Upper lobe of right lung (tissue), 1 donor: ENCODE measurements at regions not wholly inside any gene's neighbourhood (a gene's known extent, or its start where the extent isn't known, plus 50 kb on each side); places are given as distances from the start of the nearest gene placed in this dataset.

Experiments used
- ATAC-seq: fragments of 200-7000 bp; cut with Tn5 transposase; one replicate; pipeline ENCODE4 v1.9.1; 2020; ENCODE audit warnings: mild to moderate bottlenecking, moderate library complexity
- DNase-seq: peaks from one replicate; pipeline ENCODE4 v3.0.0-alpha.2; 2020
- H3K27ac ChIP-seq: fragments of 200-600 bp; one replicate; pipeline ENCODE4 v1.8.0; 2022
- H3K27me3 ChIP-seq: fragments of 200-600 bp; one replicate; pipeline ENCODE4 v1.8.0; 2022; ENCODE audit warnings: mild to moderate bottlenecking
- H3K36me3 ChIP-seq: fragments of 200-600 bp; one replicate; pipeline ENCODE4 v1.8.0; 2022
- H3K4me1 ChIP-seq: fragments of 200-600 bp; one replicate; pipeline ENCODE4 v1.8.0; 2022
- H3K4me3 ChIP-seq: fragments of 200-600 bp; one replicate; pipeline ENCODE4 v1.8.0; 2022; ENCODE audit warnings: mild to moderate bottlenecking
- H3K9me3 ChIP-seq: fragments of 200-600 bp; one replicate; pipeline ENCODE4 v1.8.0; 2022
- intact Hi-C: fragments of 100-400 bp; cut with DNase I; formaldehyde crosslinking; loops from one replicate; pipeline ENCODE4 v1.11.0; 2022
- TF ChIP-seq, protein P1 (sequence below): fragments of 200-600 bp; IDR thresholded peaks from one replicate; pipeline ENCODE4 v1.8.0; 2022; ENCODE audit warnings: antibody characterized with exemption
- donor health status: DM: no; HTN: yes; CAD: no; lungs with severe emphysema.

DNA sequence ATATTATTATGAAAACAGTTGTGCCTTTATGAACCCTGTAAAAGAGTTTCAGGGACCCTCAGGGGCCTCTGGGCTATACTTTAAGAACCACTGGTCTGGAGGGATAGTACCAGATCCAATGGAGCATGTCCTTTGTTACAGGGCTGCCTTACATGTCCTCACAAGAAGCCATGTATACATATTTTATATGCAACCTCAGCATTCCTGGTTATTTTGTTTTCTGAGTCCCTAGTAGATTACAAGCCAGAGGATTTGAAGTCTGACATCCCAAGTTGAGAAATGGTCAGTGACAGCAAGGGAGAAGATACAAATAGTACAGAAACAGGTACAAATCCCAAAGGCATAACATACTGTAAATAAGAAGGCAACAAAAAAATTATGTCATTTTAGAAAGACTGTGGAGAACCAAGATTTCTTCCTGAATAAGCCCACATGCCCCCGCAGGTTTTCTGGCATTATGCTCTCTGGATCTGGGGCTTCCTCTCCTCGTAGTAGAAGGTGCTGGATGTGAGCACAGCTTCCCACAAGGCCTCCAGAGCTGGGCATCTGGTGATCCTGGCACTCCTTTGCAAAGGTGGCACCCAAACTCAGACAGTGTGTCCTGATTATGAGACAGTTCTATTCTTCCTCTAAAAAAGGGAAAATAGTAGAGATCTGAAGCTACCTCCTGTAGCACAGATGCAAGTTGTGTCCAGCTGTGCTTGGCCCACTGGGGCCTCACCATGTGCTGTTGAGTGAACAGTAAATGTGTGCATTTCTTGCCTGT is 114.0 kb downstream of the NR1D2 start:
- Histone ChIP-seq H3K27ac (peak overlapping the region; percentile 75), H3K36me3 (no peaks in the 10 kb centered on the region), H3K9me3 (no peaks in the 10 kb centered on the region), H3K4me1 (peaks cover 10% of the 10 kb centered on the region), H3K4me3 (no peak overlapping the region), H3K27me3 (no peaks in the 10 kb centered on the region)
- TF ChIP-seq, protein P1, sequence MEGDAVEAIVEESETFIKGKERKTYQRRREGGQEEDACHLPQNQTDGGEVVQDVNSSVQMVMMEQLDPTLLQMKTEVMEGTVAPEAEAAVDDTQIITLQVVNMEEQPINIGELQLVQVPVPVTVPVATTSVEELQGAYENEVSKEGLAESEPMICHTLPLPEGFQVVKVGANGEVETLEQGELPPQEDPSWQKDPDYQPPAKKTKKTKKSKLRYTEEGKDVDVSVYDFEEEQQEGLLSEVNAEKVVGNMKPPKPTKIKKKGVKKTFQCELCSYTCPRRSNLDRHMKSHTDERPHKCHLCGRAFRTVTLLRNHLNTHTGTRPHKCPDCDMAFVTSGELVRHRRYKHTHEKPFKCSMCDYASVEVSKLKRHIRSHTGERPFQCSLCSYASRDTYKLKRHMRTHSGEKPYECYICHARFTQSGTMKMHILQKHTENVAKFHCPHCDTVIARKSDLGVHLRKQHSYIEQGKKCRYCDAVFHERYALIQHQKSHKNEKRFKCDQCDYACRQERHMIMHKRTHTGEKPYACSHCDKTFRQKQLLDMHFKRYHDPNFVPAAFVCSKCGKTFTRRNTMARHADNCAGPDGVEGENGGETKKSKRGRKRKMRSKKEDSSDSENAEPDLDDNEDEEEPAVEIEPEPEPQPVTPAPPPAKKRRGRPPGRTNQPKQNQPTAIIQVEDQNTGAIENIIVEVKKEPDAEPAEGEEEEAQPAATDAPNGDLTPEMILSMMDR: no peak
- intact Hi-C loops: no loop called here
- DNase-seq (no peak), ATAC-seq (peak; percentile 47)

DNA sequence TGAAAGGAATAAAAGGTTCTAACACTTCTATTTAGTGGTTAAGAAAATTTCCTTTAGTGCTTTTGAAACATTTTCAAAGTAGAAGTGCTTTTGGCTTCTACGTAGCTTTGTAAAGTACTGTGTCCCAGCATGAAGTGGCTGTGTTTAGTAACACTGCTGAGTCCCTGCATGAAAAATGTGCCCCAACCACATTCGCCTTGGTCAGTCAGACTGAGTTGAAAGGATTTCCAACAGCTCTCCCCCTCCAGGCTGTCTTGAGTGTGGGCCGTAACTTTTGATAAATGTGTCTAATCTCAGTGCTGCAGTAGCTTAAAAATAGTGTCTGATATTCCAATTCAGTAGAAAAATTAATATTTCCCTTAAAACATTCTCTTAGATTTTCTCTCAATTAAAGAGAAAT is 115.0 kb downstream of the NR1D2 start:
- DNase-seq (no peak), ATAC-seq (peak; percentile 100)
- Histone ChIP-seq H3K4me1 (peaks cover 10% of the 10 kb centered on the region), H3K9me3 (no peaks in the 10 kb centered on the region), H3K36me3 (no peaks in the 10 kb centered on the region), H3K4me3 (no peak overlapping the region), H3K27me3 (no peaks in the 10 kb centered on the region), H3K27ac (peak overlapping the region; percentile 75)
- TF ChIP-seq, protein P1: no peak
- intact Hi-C loops: no loop called here

DNA sequence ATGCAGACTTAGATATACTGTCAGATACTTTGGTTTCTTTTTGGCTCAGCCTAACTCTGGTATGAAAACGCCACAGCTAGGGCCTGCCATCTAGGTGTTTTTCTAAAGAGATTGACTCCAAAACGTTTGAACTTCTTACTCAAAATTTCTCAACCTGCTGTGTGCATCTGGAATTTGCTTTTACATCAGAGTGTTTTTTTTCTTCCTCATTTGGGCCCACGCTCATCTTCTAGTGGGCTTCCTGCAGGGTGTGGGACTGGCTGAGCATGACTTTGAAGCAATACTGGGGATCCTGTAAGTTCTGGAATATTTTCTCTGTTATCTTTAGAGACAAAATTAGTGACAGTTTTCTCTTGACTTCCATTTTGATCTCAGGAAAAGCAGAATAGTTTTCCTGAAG is 117.8 kb downstream of the NR1D2 start:
- ATAC-seq: no peak
- H3K27ac ChIP-seq: no peak overlapping the region

More for the DNA sequence above, 117.8 kb downstream of the NR1D2 start:
- Histone ChIP-seq H3K27me3 (no peaks in the 10 kb centered on the region), H3K4me3 (no peak overlapping the region), H3K4me1 (peaks cover 10% of the 10 kb centered on the region), H3K9me3 (no peaks in the 10 kb centered on the region), H3K36me3 (no peaks in the 10 kb centered on the region)
- TF ChIP-seq, protein P1: no peak
- intact Hi-C loops: no loop called here
- no peak for DNase-seq
